SHP77 treated with DMSO at 0.1 percent for 48 hours (cell line): ENCODE measurements at regions not wholly inside any gene's neighbourhood (a gene's known extent, or its start where the extent isn't known, plus 50 kb on each side); places are given as distances from the start of the nearest gene placed in this dataset.
A peak's percentile ranks its signal among the peaks of the same experiment; 100 is the strongest.

Experiments
- DNase-seq: peaks from one replicate; lab custom pipeline; 2025; lab: John Stamatoyannopoulos, UW

- no peak for DNase-seq
Observed at GRCh38 chr1:87878873-87879272, 550.2 kb downstream of the LMO4 start.

GRCh38 chr1:87880098-87880760 lies 551.5 kb downstream of the LMO4 start:
- DNase-seq: no peak

DNA sequence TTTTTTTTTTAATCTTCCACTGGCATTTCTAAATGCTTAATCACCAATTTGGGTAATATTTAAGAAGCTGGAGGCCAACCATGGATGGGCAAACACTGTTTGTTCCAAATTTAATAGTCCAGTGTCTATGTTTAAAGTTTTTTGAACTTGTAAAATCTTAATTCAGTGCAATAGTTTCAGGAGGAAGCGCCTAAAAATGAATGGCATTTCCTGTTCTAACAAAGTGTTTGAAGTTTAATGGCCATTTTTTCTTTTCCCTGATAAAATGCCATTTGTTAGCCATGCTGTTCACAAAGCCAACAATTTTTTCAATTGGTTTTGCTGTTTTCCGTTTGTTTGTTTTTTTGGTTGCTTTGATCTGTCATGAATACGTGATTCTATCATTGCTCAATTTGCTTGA lies 552.1 kb downstream of the LMO4 start:
- DNase-seq: no peak

DNA sequence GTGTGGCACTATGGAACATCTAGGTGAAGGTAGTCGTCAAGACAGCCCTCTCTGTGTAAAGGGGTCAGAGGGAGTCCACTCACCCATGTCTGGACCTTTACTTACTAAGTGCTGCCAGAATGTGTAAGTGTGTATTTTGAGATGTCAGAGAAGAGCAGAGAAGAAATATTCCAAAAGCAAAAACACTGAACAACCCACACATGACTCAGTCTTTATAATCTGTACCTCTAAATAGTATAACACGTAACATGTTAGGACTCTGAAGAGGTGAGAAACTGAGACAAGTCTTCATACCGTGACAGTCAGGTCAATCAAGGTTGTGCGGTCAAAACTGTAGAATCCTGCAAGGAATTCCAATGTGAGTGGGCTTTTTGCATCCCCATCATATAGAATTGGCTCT lies 555.2 kb downstream of the LMO4 start:
- no peak for DNase-seq

GRCh38 chr1:87884581-87884980 lies 555.9 kb downstream of the LMO4 start:
- no peak for DNase-seq

- DNase-seq: no peak
Observed at GRCh38 chr1:87885278-87886025, 556.8 kb downstream of the LMO4 start.

DNA sequence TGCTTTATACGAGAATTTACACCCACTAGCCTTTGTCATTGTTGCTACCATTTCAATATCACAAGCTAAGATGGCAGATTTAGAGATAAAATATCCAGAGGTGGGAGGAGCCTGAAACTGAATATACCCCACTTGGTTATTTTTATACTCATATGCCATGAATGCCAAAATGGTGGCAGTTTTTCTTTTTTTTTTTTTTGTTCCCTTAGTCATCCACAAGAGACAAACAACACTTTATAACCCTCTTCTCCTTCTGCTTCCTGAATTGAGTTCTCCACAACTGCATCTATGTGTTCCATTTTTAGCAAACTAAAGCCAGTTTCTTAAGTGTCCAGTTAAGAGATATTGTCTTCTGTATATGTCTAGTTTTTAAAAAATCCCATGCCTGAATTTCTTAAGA lies 558.4 kb downstream of the LMO4 start:
- DNase-seq: no peak

DNA sequence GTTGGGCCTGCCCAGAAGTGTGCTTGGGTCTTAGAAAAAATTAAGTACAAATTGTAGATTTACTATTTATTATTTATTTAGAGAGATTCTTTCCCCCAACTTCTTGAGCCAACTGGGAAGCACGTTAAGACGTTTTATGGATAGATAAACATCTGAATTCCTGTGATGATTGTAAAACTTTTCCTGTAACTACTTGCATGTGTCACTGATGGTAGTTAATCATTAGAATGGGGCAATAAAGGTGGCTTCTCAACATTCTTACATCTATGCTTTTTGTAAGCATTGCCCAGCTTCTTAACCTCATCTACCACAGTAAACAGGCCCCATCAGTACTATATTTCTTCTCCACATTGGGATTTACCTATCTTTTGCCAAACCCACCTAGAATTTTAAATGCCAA lies 559.8 kb downstream of the LMO4 start:
- no peak for DNase-seq

GRCh38 chr1:87894062-87894461 lies 565.4 kb downstream of the LMO4 start:
- no peak for DNase-seq

DNA sequence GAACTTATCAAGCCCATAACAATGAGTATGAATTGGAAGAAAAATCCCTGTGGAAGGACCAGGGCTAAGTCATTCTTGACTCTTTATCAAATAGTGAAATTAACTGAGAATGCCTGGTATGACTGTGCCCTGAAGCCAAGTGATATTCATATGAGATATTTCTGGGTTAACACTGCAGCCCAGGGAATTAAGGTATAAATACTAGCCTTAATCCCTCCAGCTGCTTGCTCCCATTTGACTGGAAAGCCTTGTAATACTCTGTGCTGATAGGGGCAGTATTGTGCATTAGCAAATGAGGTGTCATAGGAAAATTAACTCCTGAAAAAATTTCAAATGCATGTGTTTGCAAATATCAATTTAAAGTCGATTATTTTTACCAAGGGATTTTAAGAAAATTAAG lies 568.8 kb downstream of the LMO4 start:
- no peak for DNase-seq

DNA sequence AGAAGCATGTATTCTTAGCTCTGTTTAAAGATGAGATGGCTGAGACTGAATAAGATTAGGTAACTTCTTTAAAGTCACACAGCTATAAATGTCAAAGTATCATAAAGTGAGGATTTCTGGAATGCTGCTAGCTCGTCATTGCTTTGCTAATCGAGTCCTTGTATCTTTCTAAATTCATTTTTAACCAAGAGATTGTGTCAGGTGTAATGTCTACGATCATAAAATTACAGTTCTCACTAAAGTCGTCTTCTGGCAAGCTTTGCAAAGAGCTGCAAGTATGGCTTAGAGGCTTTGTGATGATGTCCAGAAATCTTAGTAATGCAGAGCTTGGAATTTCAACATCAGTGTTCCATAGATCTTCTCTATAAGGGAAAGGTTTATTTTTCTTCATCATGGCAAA lies 569.8 kb downstream of the LMO4 start:
- DNase-seq: no peak

DNA sequence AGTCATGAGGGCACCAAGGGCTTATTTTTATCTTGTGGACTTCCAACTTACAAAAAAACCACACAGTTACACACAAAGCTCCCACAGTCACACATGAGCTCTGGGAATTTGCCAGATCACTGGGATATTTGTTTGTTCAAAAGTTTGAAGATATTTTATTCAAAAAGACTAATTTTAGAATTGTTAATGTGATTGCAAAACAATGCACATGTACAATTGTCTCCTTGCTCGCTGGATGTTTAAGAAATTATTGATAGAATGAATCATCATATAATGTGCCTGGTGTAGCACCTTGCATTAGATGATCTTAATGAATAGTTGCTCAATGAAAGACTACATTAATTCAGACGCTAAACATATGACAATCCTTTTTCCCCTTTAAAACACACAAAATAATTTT lies 570.3 kb downstream of the LMO4 start:
- no peak for DNase-seq

DNA sequence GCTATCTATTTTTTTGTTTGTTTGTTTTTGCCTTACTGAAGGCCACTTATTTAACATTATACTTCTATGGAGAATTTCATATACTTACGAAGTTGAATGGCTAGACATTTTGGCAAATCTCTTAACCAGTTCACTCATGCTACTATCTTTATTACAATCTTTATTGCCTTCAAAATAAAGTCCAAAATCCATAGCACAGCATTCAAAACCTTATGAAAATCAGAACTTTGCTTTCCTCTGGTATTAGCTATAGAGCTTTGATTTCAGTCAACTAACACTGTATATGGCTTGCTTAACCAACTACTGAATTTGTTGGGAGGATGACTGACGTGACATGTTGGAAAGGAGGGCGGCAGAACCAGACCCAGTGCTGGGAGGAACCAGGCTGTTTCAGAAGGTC lies 571.1 kb downstream of the LMO4 start:
- DNase-seq: no peak

GRCh38 chr1:87902830-87903229 lies 574.1 kb downstream of the LMO4 start:
- DNase-seq: peak; percentile 2

DNA sequence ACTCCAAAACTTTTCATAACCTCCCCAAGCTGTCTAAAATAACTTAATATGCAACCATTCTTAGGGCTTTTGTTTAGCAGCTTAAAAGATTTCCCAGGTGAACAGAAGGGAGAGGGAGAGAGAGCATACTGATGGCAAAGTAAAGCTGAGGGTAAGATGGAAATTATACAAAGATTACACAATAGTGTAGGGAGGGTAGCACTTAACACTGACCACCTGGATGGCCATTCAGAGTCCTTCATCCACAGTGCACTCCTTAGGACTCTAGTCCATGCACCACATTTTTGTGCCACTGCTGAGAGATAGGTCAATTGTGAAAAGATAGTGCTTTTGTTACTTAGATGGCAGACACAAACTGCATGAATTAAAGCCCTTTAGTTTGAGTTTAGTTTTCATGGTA lies 574.6 kb downstream of the LMO4 start:
- no peak for DNase-seq

- no peak for DNase-seq
Observed at GRCh38 chr1:87904651-87905050, 576.0 kb downstream of the LMO4 start.

GRCh38 chr1:87905651-87906050 lies 577.0 kb downstream of the LMO4 start:
- DNase-seq: no peak

DNA sequence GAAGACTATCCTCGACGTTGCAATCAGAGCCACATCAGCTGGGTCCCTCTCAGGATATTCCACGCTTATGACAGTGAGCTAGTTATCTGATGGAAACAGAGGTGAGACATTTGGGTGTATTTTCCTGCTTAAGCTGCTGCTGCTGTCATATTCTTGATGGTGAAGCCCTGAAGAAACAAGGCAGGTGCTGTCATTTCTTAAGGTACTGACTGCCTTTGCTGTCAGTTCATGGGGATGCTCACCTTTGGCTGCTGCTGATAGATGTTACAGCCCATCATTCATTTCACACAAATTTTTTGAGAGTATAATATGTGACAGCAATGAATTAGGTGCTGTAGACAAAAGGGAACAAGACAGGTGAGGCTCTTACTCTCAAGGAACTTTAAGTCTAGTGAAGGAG lies 577.4 kb downstream of the LMO4 start:
- DNase-seq: no peak

GRCh38 chr1:87913361-87913760 lies 584.7 kb downstream of the LMO4 start:
- no peak for DNase-seq

DNA sequence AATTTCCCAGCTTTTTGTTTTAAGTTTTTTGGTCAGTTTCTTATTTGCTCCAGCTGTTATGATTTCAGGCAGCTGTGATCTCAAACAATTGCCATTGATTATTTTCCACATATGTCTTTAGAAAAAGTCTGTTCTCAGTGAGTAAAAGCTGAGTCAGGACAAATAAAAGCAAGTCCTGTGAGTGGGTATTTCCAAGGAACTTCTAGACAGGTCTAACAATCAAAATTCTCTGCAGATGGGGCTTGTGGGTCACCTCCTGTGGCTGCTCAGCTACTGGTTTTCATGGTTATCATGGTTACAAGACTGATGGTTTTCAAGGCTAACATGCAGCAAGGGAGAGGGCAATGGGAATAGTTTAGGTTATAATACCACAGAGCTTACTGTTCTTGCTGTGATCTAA lies 585.7 kb downstream of the LMO4 start:
- DNase-seq: no peak

DNA sequence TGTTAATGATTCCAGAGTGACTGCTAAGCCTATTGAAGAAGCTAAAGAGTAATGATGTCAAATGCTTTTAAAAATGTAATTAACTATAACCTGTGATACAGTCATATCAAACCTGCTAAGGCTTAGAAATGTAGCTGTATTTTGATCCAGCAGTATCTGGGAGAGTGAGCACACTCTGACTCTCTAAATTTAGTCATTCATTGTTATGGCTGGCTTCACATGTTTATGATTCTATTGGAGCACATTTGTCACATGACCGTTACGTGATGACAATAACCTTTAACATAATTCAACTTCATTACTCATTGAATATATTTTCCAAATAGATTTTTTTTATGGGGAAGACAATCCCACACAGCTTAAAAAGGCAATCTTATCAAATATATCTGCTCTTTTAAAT lies 587.1 kb downstream of the LMO4 start:
- no peak for DNase-seq

GRCh38 chr1:87916965-87917364 lies 588.3 kb downstream of the LMO4 start:
- DNase-seq: no peak

DNA sequence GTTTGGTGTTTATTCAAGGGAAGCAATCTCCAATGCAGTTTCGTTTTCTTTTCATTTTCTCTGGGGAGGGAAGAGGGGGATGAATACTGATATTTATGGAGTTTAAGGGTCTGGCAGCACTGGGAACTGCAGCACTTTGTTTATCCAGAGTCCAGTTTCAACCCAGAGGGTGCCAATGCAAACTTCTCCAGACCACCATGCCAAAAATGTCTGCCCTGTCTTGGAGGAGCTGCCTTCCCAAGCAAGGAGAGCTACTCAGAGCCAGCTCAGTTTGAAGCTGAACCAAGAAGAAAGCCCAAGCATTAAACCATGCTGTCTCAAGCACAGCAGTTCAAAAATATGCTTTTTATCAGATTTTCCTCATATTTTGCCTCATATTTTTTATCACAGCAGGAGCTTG lies 589.7 kb downstream of the LMO4 start:
- no peak for DNase-seq

DNA sequence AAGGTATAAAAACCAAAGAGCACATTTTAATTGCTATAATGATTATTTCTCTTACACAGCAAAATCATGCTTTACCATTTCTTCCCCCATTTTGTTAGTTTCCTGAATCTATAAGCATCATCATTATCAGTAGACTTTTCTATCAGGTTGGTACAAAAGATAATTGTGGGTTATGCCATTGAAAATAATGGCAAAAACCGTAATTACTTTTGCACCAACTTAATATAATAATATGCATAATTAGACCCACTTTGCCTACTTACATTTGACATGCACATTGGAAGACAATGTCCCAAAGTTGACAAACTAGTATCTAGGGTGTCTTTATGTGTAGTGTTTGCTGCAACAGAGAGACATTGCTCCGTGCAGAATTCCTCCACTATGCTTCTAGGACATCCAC lies 594.2 kb downstream of the LMO4 start:
- no peak for DNase-seq
